ENCODE measurements at regions not wholly inside any gene's neighbourhood (a gene's known extent, or its start where the extent isn't known, plus 50 kb on each side); places are given as distances from the start of the nearest gene placed in this dataset.

GRCh38 chr5:68384936-68385594 is 169.5 kb downstream of the PIK3R1 start:
- TF ChIP-seq CTCF (IDR thresholded peaks at IDR 0.05) (no peak), EP300 (IDR thresholded peaks at IDR 0.05) (no peak)

Data from ovary (tissue), 3 donors.